SU-DHL-6 (cell line): ENCODE measurements at regions not wholly inside any gene's neighbourhood (a gene's known extent, or its start where the extent isn't known, plus 50 kb on each side); places are given as distances from the start of the nearest gene placed in this dataset.

Experiments
- H2AFZ ChIP-seq: fragments of 200-600 bp; sonication (generic); 2 replicates; pipeline ENCODE4 v1.6.1; 2014; ENCODE audit warnings: low read depth, mild to moderate bottlenecking, moderate library complexity, mixed read lengths, antibody characterized with exemption, low read length; ENCODE audit not compliant: severe bottlenecking
- H3F3A ChIP-seq: fragments of 200-600 bp; shearing (Covaris generic); 2 replicates; pipeline ENCODE4 v1.6.0; 2016; ENCODE audit warnings: antibody characterized with exemption, mild to moderate bottlenecking; ENCODE audit not compliant: insufficient read depth
- H3K27ac ChIP-seq: fragments of 200-600 bp; sonication (generic); 2 replicates; pipeline ENCODE4 v1.5.1; 2016; ENCODE audit warnings: low read depth, mild to moderate bottlenecking, low read length, moderate library complexity, mixed read lengths
- H3K27me3 ChIP-seq: fragments of 200-600 bp; sonication (generic), shearing (Covaris generic); 2 replicates; pipeline ENCODE4 v1.6.0; 2014; ENCODE audit warnings: mild to moderate bottlenecking, low read length
- H3K36me3 ChIP-seq: fragments of 200-600 bp; sonication (generic); 2 replicates; pipeline ENCODE4 v1.6.1; 2014; ENCODE audit warnings: mild to moderate bottlenecking, low read length, mixed read lengths
- H3K4me2 ChIP-seq: fragments of 300-600, 200-600 bp; shearing (Covaris generic), sonication (generic); 2 replicates; pipeline ENCODE4 v1.6.0; 2014; ENCODE audit warnings: low read length, low read depth, mild to moderate bottlenecking; ENCODE audit not compliant: poor library complexity, severe bottlenecking
- H3K4me3 ChIP-seq: fragments of 200-600 bp; sonication (generic); 2 replicates; pipeline ENCODE4 v1.5.1; 2014; ENCODE audit warnings: antibody characterized with exemption, low read length, mild to moderate bottlenecking, mixed read lengths; ENCODE audit not compliant: insufficient read depth, poor library complexity, severe bottlenecking
- H3K79me2 ChIP-seq: fragments of 200-600 bp; sonication (generic); 2 replicates; pipeline ENCODE4 v1.6.1; 2014; ENCODE audit warnings: mild to moderate bottlenecking, low read length, moderate library complexity; ENCODE audit not compliant: insufficient read depth
- H3K9ac ChIP-seq: fragments of 200-600 bp; sonication (generic); 2 replicates; pipeline ENCODE4 v1.7.0; 2014; ENCODE audit warnings: mild to moderate bottlenecking, low read length
- H3K9me2 ChIP-seq: fragments of 200-600 bp; sonication (generic); replicated peaks from 2 replicates; pipeline ENCODE4 v1.6.1; 2014; ENCODE audit warnings: low read length; ENCODE audit not compliant: insufficient read depth
- H3K9me3 ChIP-seq: fragments of 200-600 bp; sonication (generic); 2 replicates; pipeline ENCODE4 v1.6.1; 2014; ENCODE audit warnings: low read length, mixed read lengths; ENCODE audit not compliant: insufficient read depth
- H4K20me1 ChIP-seq: fragments of 200-600 bp; sonication (generic); 2 replicates; pipeline ENCODE4 v1.6.1; 2014; ENCODE audit warnings: low read depth, mild to moderate bottlenecking, antibody characterized with exemption, low read length, moderate library complexity, mixed read lengths
- EZH2phosphoT487 ChIP-seq: fragments of 200-600 bp; sonication (generic), shearing (Covaris generic); conservative IDR thresholded peaks from 2 replicates; pipeline ENCODE4 v1.6.1; 2018; ENCODE audit warnings: mild to moderate bottlenecking, antibody characterized with exemption, low read length, moderate library complexity, mixed read lengths
- TF ChIP-seq, protein P1 (sequence below): fragments of 200-600 bp; sonication (generic); IDR thresholded peaks from one replicate; pipeline ENCODE4 v1.5.1; 2017; ENCODE audit warnings: antibody characterized with exemption, mild to moderate bottlenecking, low read length, moderate library complexity; ENCODE audit not compliant: insufficient read depth, poor library complexity, severe bottlenecking

DNA sequence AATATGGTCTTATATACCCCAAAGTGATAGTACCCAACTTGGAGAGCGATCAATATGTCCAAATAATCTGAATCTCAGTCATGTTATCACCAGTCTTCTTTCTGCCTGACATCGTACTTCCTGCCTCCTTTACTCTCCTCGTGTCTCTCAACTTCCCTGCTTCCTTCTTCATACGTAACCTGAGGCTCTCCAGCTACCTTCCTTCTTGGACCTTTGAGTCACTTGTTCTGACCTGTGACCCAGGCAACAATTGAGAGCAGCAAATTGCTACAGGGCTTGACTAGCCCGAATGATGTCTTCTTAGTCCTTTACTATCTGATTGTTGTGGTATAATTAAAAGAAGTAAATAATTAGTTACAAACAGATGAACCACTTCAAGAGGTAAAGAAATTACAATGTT, 145.9 kb upstream of the MBNL1 start:
- no peak overlapping the region for H3K27ac ChIP-seq
- H3K9me3 ChIP-seq: no peaks in the 10 kb centered on the region
- H3K4me2 ChIP-seq: no peak overlapping the region
- no peaks in the 10 kb centered on the region for H3K79me2 ChIP-seq
- no peaks in the 10 kb centered on the region for H3K36me3 ChIP-seq
- H3F3A ChIP-seq: no peaks in the 10 kb centered on the region; the same call in 1 of the 2 replicates
- peak overlapping the region; percentile 34 for H2AFZ ChIP-seq
- 0 out of 2 replicates have a peak, but pooled peaks cover 4% of the 10 kb centered on the region for H3K9me2 ChIP-seq
- H3K9ac ChIP-seq: no peak overlapping the region
- no peaks in the 10 kb centered on the region for H4K20me1 ChIP-seq
- no peak overlapping the region for H3K4me3 ChIP-seq
- no peaks in the 10 kb centered on the region for H3K27me3 ChIP-seq
- TF ChIP-seq EZH2phosphoT487: no peak
- TF ChIP-seq, protein P1, sequence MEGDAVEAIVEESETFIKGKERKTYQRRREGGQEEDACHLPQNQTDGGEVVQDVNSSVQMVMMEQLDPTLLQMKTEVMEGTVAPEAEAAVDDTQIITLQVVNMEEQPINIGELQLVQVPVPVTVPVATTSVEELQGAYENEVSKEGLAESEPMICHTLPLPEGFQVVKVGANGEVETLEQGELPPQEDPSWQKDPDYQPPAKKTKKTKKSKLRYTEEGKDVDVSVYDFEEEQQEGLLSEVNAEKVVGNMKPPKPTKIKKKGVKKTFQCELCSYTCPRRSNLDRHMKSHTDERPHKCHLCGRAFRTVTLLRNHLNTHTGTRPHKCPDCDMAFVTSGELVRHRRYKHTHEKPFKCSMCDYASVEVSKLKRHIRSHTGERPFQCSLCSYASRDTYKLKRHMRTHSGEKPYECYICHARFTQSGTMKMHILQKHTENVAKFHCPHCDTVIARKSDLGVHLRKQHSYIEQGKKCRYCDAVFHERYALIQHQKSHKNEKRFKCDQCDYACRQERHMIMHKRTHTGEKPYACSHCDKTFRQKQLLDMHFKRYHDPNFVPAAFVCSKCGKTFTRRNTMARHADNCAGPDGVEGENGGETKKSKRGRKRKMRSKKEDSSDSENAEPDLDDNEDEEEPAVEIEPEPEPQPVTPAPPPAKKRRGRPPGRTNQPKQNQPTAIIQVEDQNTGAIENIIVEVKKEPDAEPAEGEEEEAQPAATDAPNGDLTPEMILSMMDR: no peak

DNA sequence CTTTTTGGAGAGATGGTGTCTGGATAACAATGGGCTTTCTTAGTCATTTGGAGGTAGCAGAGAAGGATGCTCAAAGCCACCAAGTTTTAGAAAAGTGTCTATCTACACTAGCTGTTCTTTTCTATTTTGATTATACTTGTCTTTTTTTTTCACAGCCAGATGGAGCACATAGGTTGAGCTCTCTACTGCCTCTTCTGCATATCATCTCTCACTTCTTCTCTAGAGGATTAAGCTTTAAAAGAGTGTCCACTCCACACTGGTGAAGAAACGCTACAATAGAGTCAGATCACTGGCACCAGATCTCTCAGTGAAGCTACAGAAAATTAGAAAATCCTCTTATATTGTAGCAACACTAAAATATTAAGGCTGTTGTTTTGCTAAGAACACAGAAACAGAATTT, 145.3 kb upstream of the MBNL1 start:
- no peaks in the 10 kb centered on the region for H3K36me3 ChIP-seq
- H3K9me3 ChIP-seq: no peaks in the 10 kb centered on the region
- H4K20me1 ChIP-seq: no peaks in the 10 kb centered on the region
- H3K4me3 ChIP-seq: no peak overlapping the region
- no peaks in the 10 kb centered on the region for H3K79me2 ChIP-seq
- H3K9ac ChIP-seq: no peak overlapping the region
- H3F3A ChIP-seq: no peaks in the 10 kb centered on the region; the same call in 1 of the 2 replicates
- no peaks in the 10 kb centered on the region for H3K27me3 ChIP-seq
- H3K9me2 ChIP-seq: 0 out of 2 replicates have a peak, but pooled peaks cover under 1% of the 10 kb centered on the region
- H2AFZ ChIP-seq: peak overlapping the region; percentile 34
- TF ChIP-seq, protein P1: no peak
- no peak for TF ChIP-seq EZH2phosphoT487
- H3K27ac ChIP-seq: no peak overlapping the region
- no peak overlapping the region for H3K4me2 ChIP-seq

DNA sequence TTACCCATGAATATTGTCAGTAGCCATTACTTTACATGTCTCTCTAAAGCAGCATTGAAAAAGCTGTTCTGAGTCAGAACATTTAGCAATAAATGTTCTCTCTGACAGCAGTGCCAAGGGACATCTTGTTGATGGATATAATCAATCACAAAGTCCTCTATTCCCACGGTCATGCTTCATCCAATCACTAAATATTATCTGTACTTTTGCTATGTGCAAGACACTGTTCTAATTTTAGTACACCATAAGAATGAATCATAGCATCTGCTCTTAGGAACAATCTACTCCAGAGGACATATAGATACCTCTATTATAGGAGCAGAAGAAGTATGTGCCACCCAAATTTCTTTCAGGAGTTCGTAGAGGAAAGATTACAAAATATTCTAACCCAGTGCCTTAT, 142.5 kb upstream of the MBNL1 start:
- no peaks in the 10 kb centered on the region for H3K9me3 ChIP-seq
- no peaks in the 10 kb centered on the region for H3K9me2 ChIP-seq
- H2AFZ ChIP-seq: no peak overlapping the region
- no peaks in the 10 kb centered on the region for H3K27me3 ChIP-seq
- H3K4me3 ChIP-seq: no peak overlapping the region
- no peaks in the 10 kb centered on the region; the same call in 1 of the 2 replicates for H3F3A ChIP-seq
- H3K4me2 ChIP-seq: no peak overlapping the region
- no peak for TF ChIP-seq EZH2phosphoT487
- TF ChIP-seq, protein P1: no peak
- no peak overlapping the region for H3K27ac ChIP-seq
- no peaks in the 10 kb centered on the region for H3K79me2 ChIP-seq
- no peaks in the 10 kb centered on the region for H3K36me3 ChIP-seq
- no peak overlapping the region for H3K9ac ChIP-seq
- no peaks in the 10 kb centered on the region for H4K20me1 ChIP-seq
